ENCODE measurements at regions not wholly inside any gene's neighbourhood (a gene's known extent, or its start where the extent isn't known, plus 50 kb on each side); places are given as distances from the start of the nearest gene placed in this dataset.
"Not testable (repeated sequence)": the region's sequence is repeated elsewhere in the genome, so short reads cannot be mapped to it uniquely, and the experiment has no call there.

DNA sequence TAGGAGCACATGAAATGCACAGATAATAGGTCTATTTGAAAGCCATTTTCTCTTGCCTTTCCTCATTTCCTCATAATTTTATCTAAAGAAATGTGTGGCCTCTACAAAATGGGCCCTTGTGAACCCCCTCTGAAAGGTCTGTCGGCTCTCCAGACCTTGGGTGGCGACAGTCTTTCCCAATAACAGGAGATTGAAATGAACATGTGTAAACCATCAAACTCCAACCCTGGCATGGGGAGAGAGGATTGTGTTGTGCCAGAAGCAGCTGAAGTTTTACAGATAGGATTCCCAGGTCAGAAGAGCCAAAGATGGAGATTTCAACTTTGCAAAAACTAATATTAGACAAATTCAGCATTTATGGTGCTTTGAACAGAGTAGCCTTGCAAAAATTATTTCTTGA is 277.1 kb upstream of the ECI2 start:
- Histone ChIP-seq H3K27ac (ENCODE audit: low read length) (no peak overlapping the region), H3K4me1 (ENCODE audit: insufficient read depth, low read length) (no peaks in the 10 kb centered on the region), H3K9ac (ENCODE audit: low read length) (no peak overlapping the region), H3K36me3 (ENCODE audit: low read depth, low read length) (no peaks in the 10 kb centered on the region), H3K4me2 (ENCODE audit: low read length) (no peak overlapping the region), H3K4me3 (ENCODE audit: low read length) (no peak overlapping the region), H3K79me2 (ENCODE audit: low read length) (no peaks in the 10 kb centered on the region), H3K27me3 (ENCODE audit: low read length) (no peaks in the 10 kb centered on the region), H2AFZ (ENCODE audit: low read length) (no peak overlapping the region), H3K9me2 (replicated peaks; ENCODE audit: low read length) (no peaks in the 10 kb centered on the region), H3F3A (ENCODE audit: low read length, unreplicated experiment) (no peaks in the 10 kb centered on the region), H3K9me3 (ENCODE audit: low read length) (no peaks in the 10 kb centered on the region), H4K20me1 (ENCODE audit: low read length) (no peaks in the 10 kb centered on the region)
- DNase-seq (no peak), ATAC-seq (no peak)
- intact Hi-C loops (cut with micrococcal nuclease) = no loop called here
- CTCF ChIA-PET = interaction anchor here (0.6 to 0.7 kb wide), 2 partner anchors 18 to 41 kb away, joined by 3 to 4 read pairs; no protein-coding TSS in a partner anchor
- POLR2A ChIA-PET (ENCODE audit: unreplicated experiment) = no interaction called here
- no TSS peak for BruUV-seq (replicated peaks)
- TF ChIP-seq EZH2phosphoT487 (IDR thresholded peaks at IDR 0.05; ENCODE audit: borderline replicate concordance, low read length) (no peak), CTCF (conservative IDR thresholded peaks at IDR 0.05; ENCODE audit: low read depth, low read length) (no peak), EZH2 (IDR thresholded peaks at IDR 0.05; ENCODE audit: low read length, unreplicated experiment) (no peak)

- CTCF ChIA-PET = no interaction called here
- no TSS peak for BruUV-seq (replicated peaks)
- Histone ChIP-seq H3K4me1 (ENCODE audit: insufficient read depth, low read length) (no peaks in the 10 kb centered on the region), H4K20me1 (ENCODE audit: low read length) (no peaks in the 10 kb centered on the region), H3K27ac (ENCODE audit: low read length) (no peak overlapping the region), H3K4me3 (ENCODE audit: low read length) (no peak overlapping the region), H3K79me2 (ENCODE audit: low read length) (no peaks in the 10 kb centered on the region), H3F3A (ENCODE audit: low read length, unreplicated experiment) (no peaks in the 10 kb centered on the region), H3K4me2 (ENCODE audit: low read length) (no peak overlapping the region), H3K27me3 (ENCODE audit: low read length) (no peaks in the 10 kb centered on the region), H3K9me3 (ENCODE audit: low read length) (no peaks in the 10 kb centered on the region), H3K9ac (ENCODE audit: low read length) (no peak overlapping the region), H3K36me3 (ENCODE audit: low read depth, low read length) (no peaks in the 10 kb centered on the region), H2AFZ (ENCODE audit: low read length) (no peak overlapping the region), H3K9me2 (replicated peaks; ENCODE audit: low read length) (no peaks in the 10 kb centered on the region)
- DNase-seq = no peak
- POLR2A ChIA-PET (ENCODE audit: unreplicated experiment) = no interaction called here
- no peak for ATAC-seq
- no peak for TF ChIP-seq EZH2 (IDR thresholded peaks at IDR 0.05; ENCODE audit: low read length, unreplicated experiment)
- TF ChIP-seq EZH2phosphoT487 (IDR thresholded peaks at IDR 0.05; ENCODE audit: borderline replicate concordance, low read length) = no peak
- no peak for TF ChIP-seq CTCF (conservative IDR thresholded peaks at IDR 0.05; ENCODE audit: low read depth, low read length)
- intact Hi-C loops (cut with micrococcal nuclease) = no loop called here
Observed at GRCh38 chr6:4412077-4412476, 276.7 kb upstream of the ECI2 start.

- H2AFZ ChIP-seq (ENCODE audit: low read length); H3K27ac ChIP-seq (ENCODE audit: low read length); POLR2A ChIA-PET (ENCODE audit: unreplicated experiment); H3K79me2 ChIP-seq (ENCODE audit: low read length); H3K4me2 ChIP-seq (ENCODE audit: low read length); H3F3A ChIP-seq (ENCODE audit: low read length, unreplicated experiment); H3K9ac ChIP-seq (ENCODE audit: low read length); H3K9me3 ChIP-seq (ENCODE audit: low read length); DNase-seq; ATAC-seq; BruUV-seq (replicated peaks); H3K4me1 ChIP-seq (ENCODE audit: insufficient read depth, low read length); H3K9me2 ChIP-seq (replicated peaks; ENCODE audit: low read length); H4K20me1 ChIP-seq (ENCODE audit: low read length); H3K27me3 ChIP-seq (ENCODE audit: low read length); CTCF ChIA-PET; H3K36me3 ChIP-seq (ENCODE audit: low read depth, low read length); H3K4me3 ChIP-seq (ENCODE audit: low read length); intact Hi-C loops (cut with micrococcal nuclease): not testable (repeated sequence)
Observed at GRCh38 chr6:4407710-4408109, 272.3 kb upstream of the ECI2 start.
